ENCODE measurements at regions not wholly inside any gene's neighbourhood (a gene's known extent, or its start where the extent isn't known, plus 50 kb on each side); places are given as distances from the start of the nearest gene placed in this dataset.

- TF ChIP-seq DPF2 (CRISPR knock-in tag; IDR thresholded peaks at IDR 0.05; ENCODE audit: borderline replicate concordance, low read depth) (no peak), GTF2F1 (IDR thresholded peaks at IDR 0.05; ENCODE audit: low read length) (no peak), ZNF367 (CRISPR knock-in tag; IDR thresholded peaks at IDR 0.05; ENCODE audit: borderline replicate concordance) (no peak)
- TF ChIP-seq, protein P1, sequence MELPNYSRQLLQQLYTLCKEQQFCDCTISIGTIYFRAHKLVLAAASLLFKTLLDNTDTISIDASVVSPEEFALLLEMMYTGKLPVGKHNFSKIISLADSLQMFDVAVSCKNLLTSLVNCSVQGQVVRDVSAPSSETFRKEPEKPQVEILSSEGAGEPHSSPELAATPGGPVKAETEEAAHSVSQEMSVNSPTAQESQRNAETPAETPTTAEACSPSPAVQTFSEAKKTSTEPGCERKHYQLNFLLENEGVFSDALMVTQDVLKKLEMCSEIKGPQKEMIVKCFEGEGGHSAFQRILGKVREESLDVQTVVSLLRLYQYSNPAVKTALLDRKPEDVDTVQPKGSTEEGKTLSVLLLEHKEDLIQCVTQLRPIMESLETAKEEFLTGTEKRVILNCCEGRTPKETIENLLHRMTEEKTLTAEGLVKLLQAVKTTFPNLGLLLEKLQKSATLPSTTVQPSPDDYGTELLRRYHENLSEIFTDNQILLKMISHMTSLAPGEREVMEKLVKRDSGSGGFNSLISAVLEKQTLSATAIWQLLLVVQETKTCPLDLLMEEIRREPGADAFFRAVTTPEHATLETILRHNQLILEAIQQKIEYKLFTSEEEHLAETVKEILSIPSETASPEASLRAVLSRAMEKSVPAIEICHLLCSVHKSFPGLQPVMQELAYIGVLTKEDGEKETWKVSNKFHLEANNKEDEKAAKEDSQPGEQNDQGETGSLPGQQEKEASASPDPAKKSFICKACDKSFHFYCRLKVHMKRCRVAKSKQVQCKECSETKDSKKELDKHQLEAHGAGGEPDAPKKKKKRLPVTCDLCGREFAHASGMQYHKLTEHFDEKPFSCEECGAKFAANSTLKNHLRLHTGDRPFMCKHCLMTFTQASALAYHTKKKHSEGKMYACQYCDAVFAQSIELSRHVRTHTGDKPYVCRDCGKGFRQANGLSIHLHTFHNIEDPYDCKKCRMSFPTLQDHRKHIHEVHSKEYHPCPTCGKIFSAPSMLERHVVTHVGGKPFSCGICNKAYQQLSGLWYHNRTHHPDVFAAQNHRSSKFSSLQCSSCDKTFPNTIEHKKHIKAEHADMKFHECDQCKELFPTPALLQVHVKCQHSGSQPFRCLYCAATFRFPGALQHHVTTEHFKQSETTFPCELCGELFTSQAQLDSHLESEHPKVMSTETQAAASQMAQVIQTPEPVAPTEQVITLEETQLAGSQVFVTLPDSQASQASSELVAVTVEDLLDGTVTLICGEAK (IDR thresholded peaks at IDR 0.05): no peak
- TF ChIP-seq, protein P1 (CRISPR knock-in tag; IDR thresholded peaks at IDR 0.05): peak; percentile 21; the same call in 1 of the 2 replicates
- WGBS (ENCODE audit: low lambda C conversion rate): 27% methylated on average over 6 of the region's 6 CpGs
- Histone ChIP-seq H3K4me1 (ENCODE audit: insufficient read depth, low read length) (no peaks in the 10 kb centered on the region), H3K36me3 (replicated peaks in 1 of 2; ENCODE audit: control insufficient read depth in 1 of 2, insufficient read depth in 2 of 2, low read length in 2 of 2) (no peaks in the 10 kb centered on the region), H3K9me3 (ENCODE audit: low read length) (no peaks in the 10 kb centered on the region), H4K20me1 (ENCODE audit: insufficient read depth, low read length) (no peaks in the 10 kb centered on the region), H3K79me2 (ENCODE audit: insufficient read depth, low read length) (no peaks in the 10 kb centered on the region), H3K27ac (ENCODE audit: extremely low read length, insufficient read depth, low read length) (no peak overlapping the region), H3K27me3 (ENCODE audit: control insufficient read depth in 1 of 2, insufficient read depth in 2 of 2, low read length in 2 of 2) (peaks cover 0 to 64% of the 10 kb centered on the region in 2 experiments), H3K9ac (ENCODE audit: insufficient read depth, low read depth, low read length) (no peak overlapping the region), H2AFZ (ENCODE audit: low read length) (no peak overlapping the region), H3K4me2 (ENCODE audit: low read depth, low read length) (no peak overlapping the region), H3K4me3 (replicated peaks in 1 of 3; ENCODE audit: insufficient read depth in 1 of 3, low read depth in 2 of 3, low read length in 3 of 3) (no peak overlapping the region)
- BruUV-seq (replicated peaks): no TSS peak
- intact Hi-C loops (cut with micrococcal nuclease; ENCODE audit: unreplicated experiment) (no loop called here), in situ Hi-C loops (cut with HindIII; ENCODE audit: extremely low pct_ligation_motif_present, low pct_unique_long_range_greater_than_20kb) (no loop called here)
- ATAC-seq (no peak), FAIRE-seq (no peak), DNase-seq (ENCODE audit: low spot score) (no peak)
- CTCF ChIA-PET (ENCODE audit: low intra/inter-chr PET ratio, low total read pairs): no interaction called here
- POLR2A ChIA-PET: no interaction called here
These were observed 119.2 kb upstream of the CRHR1 start for GRCh38 chr17:45664921-45665320.
